D721Med (cell line): ENCODE measurements at regions not wholly inside any gene's neighbourhood (a gene's known extent, or its start where the extent isn't known, plus 50 kb on each side); places are given as distances from the start of the nearest gene placed in this dataset.
"Not testable (repeated sequence)": the region's sequence is repeated elsewhere in the genome, so short reads cannot be mapped to it uniquely, and the experiment has no call there.

Experiments used
- DNase-seq: peaks from one replicate; pipeline ENCODE4 v3.0.0; 2011; ENCODE audit warnings: low spot score; ENCODE audit not compliant: insufficient read length
- FAIRE-seq: peaks from 2 replicates; lab custom pipeline; 2011; peaks lifted over from hg19 to GRCh38; lab: Jason Lieb, UNC
- TF ChIP-seq, protein P1 (sequence below): IDR thresholded peaks from 2 replicates; pipeline ENCODE4 v1.5.1; 2012; ENCODE audit warnings: mild to moderate bottlenecking, control low read depth; ENCODE audit not compliant: insufficient read depth; ENCODE audit errors: missing control alignments

DNA sequence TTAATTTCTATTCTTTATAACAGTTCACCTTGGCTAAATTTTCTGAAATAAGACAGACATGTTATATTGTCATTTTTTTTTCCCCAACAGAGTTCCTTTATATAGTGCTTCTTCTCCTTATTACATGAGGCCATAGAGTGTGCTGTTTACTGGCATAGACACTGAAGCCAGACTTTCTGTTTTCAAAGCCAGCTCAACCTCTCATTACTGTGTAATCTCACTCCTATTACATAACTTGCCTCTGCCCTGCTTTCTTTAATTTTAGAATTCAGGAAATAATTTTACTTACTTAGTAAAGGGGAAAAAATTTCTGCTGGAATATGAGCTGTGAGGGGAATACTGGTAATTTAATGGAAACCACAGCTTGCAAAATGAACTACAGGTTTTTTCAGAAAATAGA, 1380.4 kb downstream of the SLITRK1 start:
- DNase-seq: no peak
- TF ChIP-seq, protein P1, sequence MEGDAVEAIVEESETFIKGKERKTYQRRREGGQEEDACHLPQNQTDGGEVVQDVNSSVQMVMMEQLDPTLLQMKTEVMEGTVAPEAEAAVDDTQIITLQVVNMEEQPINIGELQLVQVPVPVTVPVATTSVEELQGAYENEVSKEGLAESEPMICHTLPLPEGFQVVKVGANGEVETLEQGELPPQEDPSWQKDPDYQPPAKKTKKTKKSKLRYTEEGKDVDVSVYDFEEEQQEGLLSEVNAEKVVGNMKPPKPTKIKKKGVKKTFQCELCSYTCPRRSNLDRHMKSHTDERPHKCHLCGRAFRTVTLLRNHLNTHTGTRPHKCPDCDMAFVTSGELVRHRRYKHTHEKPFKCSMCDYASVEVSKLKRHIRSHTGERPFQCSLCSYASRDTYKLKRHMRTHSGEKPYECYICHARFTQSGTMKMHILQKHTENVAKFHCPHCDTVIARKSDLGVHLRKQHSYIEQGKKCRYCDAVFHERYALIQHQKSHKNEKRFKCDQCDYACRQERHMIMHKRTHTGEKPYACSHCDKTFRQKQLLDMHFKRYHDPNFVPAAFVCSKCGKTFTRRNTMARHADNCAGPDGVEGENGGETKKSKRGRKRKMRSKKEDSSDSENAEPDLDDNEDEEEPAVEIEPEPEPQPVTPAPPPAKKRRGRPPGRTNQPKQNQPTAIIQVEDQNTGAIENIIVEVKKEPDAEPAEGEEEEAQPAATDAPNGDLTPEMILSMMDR: no peak
- no peak for FAIRE-seq

DNA sequence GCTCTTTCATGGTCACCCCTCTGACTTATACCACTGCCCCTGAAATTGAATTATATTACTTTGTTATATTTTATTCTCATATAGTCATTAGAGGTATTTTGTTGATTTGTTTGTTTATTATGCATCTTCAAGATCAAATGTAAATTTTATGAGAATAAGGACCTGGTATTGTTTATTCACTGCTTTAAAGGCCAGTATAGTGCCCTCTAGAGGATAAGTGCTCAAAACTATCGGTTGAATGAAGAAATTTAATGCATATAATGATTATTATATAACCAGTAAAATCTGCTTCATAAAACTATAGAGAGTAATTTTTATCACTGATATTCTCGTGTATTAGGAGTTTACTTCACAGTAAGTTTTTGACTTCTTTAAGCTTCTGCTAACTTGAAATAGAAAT, 1401.9 kb downstream of the SLITRK1 start:
- TF ChIP-seq, protein P1: peak; percentile 43
- DNase-seq (no peak), FAIRE-seq (no peak)

DNA sequence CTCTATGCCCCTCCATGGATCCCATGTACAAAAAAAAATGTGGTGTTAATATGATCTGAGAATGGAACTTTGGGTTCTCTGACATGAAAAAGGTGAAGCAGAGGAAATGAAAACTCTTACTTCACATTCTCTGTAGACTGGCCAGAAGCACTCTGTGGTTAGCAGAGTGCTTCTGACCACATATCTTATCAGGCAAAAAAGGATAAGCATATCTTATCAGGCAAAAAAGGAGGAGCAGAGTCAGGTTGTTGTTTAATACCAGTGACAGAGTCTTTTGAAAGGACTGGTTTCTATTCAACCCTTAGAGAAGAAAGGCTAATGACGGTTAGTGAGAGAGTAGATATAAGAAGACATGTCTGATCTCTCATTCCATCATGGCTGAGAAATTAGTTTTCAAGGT, 1404.8 kb downstream of the SLITRK1 start:
- DNase-seq (no peak), FAIRE-seq (no peak)
- TF ChIP-seq, protein P1: no peak

DNA sequence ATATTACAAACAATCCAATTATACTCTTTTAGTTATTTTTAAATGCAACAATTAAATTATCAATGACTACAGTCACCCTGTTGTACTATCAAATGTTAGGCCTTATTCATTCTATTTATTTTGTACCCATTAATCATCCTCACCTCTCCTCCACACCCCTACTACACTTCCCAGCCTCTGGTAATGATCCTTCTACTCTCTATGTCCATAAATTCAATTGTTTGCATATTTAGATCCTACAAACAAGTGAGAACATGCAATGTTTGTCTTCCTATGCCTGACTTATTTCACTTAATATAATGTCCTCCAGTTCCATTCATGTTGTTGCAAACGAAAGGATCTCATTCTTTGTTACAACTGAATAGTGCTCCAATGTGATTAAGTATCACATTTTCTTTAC, 1414.6 kb downstream of the SLITRK1 start:
- TF ChIP-seq, protein P1: no peak
- no peak for DNase-seq
- no peak for FAIRE-seq

DNA sequence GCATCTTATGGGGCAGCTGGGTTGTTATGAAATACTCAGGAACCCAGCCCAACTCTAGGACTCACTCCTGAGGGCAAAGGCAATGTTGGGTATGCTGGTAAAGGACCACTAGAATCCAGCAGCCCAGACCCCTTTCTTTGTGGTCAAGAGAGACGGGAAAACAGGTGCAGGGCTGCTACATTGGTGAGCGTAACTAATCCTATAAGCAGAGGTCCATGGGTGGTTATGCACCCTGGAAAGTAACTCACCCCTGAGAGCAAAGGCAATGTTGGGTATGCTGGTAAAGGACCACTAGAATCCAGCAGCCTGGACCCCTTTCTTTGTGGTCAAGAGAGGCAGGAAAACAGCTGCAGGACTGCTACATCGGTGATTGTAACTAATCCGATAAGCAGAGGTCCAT, 1422.7 kb downstream of the SLITRK1 start:
- FAIRE-seq, DNase-seq: not testable (repeated sequence)

DNA sequence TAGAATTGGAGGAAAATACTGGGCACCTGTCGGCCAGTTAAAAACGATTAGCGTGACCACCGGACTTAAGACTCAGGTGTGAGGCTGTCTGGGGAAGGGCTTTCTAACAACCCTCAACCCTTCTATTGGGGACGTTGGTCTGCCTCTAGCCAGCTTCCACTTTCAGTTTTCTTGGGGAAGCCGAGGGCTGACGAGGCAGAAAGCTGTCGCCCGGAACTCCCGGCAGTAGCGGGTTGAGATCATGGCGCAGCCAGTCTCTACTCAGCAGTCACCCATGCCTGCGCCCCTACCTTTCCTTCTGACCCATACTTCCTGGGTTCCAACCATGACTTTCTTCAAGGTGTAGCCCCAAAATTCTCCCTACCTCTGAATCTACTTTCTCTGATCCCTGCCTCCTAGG, 1424.1 kb downstream of the SLITRK1 start:
- no peak for DNase-seq
- TF ChIP-seq, protein P1: no peak
- FAIRE-seq: no peak

DNA sequence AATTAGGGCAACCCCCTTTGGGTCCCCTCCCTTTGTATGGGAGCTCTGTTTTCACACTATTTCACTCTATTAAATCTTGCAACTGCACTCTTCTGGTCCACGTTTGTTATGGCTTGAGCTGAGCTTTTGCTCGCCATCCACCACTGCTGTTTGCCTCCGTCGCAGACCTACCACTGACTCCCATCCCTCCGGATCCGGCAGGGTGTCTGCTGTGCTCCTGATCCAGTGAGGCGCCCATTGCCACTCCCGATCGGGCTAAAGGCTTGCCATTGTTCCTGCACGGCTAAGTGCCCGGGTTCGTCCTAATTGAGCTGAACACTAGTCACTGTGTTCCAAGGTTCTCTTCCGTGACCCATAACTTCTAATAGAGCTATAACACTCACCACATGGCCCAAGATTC, 1424.7 kb downstream of the SLITRK1 start:
- DNase-seq: not testable (repeated sequence)

DNA sequence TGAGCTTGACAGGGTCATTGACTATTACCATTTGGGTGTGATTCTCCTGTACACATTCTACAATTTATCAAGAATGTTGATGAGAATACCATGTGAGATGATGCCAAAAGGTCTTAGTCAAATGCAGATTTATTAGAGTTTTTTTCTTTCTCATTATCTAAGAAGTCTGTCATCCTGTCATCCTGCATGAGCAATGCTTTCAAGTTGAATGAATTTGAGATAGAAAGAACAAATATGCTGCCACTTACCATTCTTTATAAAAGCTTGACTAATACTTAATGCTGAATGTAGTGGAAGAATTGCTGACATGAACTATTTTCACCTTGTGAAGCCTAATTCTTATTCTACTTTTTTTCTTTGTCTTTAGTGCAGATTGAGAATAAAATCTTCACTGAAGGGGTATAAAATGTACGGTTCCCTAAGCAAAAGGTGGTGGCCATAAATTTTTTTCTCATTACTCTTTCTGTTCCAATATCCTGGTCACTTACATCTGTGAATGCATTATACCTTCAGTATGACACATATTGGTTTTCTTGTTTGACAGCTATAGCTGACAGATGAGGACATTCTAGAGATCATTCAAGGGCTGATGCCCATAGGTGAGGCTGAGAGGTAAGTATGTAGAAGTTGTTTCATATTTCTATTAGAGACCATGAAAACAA, 1434.7 kb downstream of the SLITRK1 start:
- FAIRE-seq: no peak
- TF ChIP-seq, protein P1: no peak
- no peak for DNase-seq

More for the DNA sequence above, 1424.7 kb downstream of the SLITRK1 start:
- FAIRE-seq: not testable (repeated sequence)
